ENCODE measurements at regions not wholly inside any gene's neighbourhood (a gene's known extent, or its start where the extent isn't known, plus 50 kb on each side); places are given as distances from the start of the nearest gene placed in this dataset.

DNA sequence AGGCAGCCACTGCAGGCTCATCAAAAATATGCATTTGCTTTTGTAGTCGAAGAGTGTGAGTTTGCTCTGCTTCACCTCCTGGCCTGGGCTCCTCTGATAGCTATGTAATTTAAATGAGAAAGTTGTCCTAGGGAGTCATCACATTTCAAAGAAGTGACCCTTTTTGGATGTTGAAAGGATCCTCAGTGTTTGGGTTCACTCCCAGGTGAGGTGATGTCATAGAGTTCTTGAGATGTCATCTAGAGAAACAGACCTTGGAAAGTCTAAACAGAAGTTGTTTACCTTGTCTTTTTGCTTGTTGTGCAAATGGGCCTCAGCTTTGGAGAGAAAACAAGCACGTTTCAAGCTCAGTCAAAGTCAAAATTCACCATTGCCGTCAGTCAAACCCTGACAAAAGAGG, 92.0 kb upstream of the BARHL2 start:
- WGBS, 2 experiments (ENCODE audit: insufficient coverage in 2 of 2) = 34 to 45% methylated on average over 2 to 3 of the region's 3 CpGs
- Histone ChIP-seq H3K4me3 (ENCODE audit: extremely low read depth, insufficient read depth, low read length, poor library complexity, severe bottlenecking) (no peak overlapping the region), H3K27ac (ENCODE audit: low read depth, low read length, severe bottlenecking) (no peak overlapping the region), H3K9me3 (ENCODE audit: control insufficient read depth, low read length) (peaks cover 4% of the 10 kb centered on the region), H3K36me3 (ENCODE audit: control insufficient read depth, insufficient read depth, low read length) (no peaks in the 10 kb centered on the region), H3K4me1 (ENCODE audit: control insufficient read depth, insufficient read depth, low read length, poor library complexity, severe bottlenecking) (no peaks in the 10 kb centered on the region)

GRCh38 chr1:90807329-90807728, 90.2 kb upstream of the BARHL2 start:
- no peaks in the 10 kb centered on the region for H3K4me1 ChIP-seq (ENCODE audit: control insufficient read depth, insufficient read depth, low read length, poor library complexity, severe bottlenecking)
- no peak overlapping the region for H3K27ac ChIP-seq (ENCODE audit: low read depth, low read length, severe bottlenecking)
- H3K9me3 ChIP-seq (ENCODE audit: control insufficient read depth, low read length) = peaks cover 4% of the 10 kb centered on the region
- H3K4me3 ChIP-seq (ENCODE audit: extremely low read depth, insufficient read depth, low read length, poor library complexity, severe bottlenecking) = no peak overlapping the region
- no peaks in the 10 kb centered on the region for H3K36me3 ChIP-seq (ENCODE audit: control insufficient read depth, insufficient read depth, low read length)

DNA sequence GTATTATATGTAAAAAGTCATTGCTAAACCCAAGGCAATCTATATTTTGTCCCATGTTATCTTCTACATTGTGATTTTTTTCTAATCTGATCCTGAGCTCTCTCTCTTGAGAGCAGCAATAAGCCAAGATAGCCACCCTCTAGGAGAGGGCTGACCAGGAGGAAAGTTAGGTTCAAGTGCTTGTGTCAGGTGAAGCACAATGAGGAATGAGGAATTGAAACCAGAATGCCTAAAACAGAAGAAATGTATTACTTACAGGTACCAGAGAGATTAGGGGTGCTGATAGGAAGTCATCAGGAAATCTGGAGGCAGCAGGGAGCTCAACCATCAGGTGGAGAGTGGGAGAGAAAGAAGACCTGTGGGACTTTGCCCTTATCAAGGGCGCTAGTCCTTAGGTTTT, 85.5 kb upstream of the BARHL2 start:
- H3K4me3 ChIP-seq (ENCODE audit: extremely low read depth, insufficient read depth, low read length, poor library complexity, severe bottlenecking) = no peak overlapping the region
- H3K36me3 ChIP-seq (ENCODE audit: control insufficient read depth, insufficient read depth, low read length) = no peaks in the 10 kb centered on the region
- WGBS, 2 experiments (ENCODE audit: insufficient coverage in 2 of 2) = 71% methylated on average over 1 of the region's 1 CpG; no CpG with 5 or more reads in 1 of the 2 experiments
- no peaks in the 10 kb centered on the region for H3K4me1 ChIP-seq (ENCODE audit: control insufficient read depth, insufficient read depth, low read length, poor library complexity, severe bottlenecking)
- peaks cover 4% of the 10 kb centered on the region for H3K9me3 ChIP-seq (ENCODE audit: control insufficient read depth, low read length)
- H3K27ac ChIP-seq (ENCODE audit: low read depth, low read length, severe bottlenecking) = no peak overlapping the region

DNA sequence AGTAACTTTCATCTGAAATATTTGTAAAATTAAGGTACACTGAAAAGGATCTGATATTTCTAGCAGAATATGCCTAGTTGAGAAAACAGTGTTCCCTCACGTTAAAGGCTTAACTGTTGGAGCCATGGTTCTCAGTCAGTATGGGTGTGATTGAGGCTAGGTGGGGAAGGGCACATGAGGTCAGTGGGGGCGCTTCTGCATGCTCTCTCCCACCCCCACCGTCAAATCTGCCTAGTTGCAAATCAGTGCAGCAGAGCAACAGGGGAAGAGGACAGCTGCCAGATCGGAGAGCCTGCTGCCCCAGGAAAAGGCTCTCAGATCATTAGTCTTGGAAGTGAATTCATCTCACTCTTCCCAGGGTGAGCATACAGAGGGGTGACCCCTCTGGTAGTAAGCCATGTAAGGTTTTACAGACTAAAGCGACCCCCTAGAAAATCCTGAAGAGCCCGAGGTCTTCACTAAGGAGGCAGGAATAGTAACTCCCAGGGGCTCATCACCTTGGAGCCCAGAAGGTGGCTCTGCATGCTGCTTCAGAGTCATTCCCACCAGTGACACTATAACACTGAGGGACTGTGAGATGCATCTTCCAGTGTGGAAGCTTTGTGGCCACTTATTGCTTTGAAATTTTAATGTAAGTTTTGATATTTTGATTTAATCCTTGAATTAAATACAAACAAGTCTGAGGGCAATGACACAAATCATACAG, 83.1 kb upstream of the BARHL2 start:
- H3K4me3 ChIP-seq (ENCODE audit: extremely low read depth, insufficient read depth, low read length, poor library complexity, severe bottlenecking) = no peak overlapping the region
- H3K9me3 ChIP-seq (ENCODE audit: control insufficient read depth, low read length) = peaks cover 4% of the 10 kb centered on the region
- H3K27ac ChIP-seq (ENCODE audit: low read depth, low read length, severe bottlenecking) = no peak overlapping the region
- no peaks in the 10 kb centered on the region for H3K4me1 ChIP-seq (ENCODE audit: control insufficient read depth, insufficient read depth, low read length, poor library complexity, severe bottlenecking)
- H3K36me3 ChIP-seq (ENCODE audit: control insufficient read depth, insufficient read depth, low read length) = no peaks in the 10 kb centered on the region
- 36 to 58% methylated on average over 3 of the region's 6 CpGs for WGBS, 2 experiments (ENCODE audit: insufficient coverage in 2 of 2)

GRCh38 chr1:90799326-90799725, 82.2 kb upstream of the BARHL2 start:
- WGBS, 2 experiments (ENCODE audit: insufficient coverage in 2 of 2) = 94 to 100% methylated on average over 1 to 2 of the region's 8 CpGs

DNA sequence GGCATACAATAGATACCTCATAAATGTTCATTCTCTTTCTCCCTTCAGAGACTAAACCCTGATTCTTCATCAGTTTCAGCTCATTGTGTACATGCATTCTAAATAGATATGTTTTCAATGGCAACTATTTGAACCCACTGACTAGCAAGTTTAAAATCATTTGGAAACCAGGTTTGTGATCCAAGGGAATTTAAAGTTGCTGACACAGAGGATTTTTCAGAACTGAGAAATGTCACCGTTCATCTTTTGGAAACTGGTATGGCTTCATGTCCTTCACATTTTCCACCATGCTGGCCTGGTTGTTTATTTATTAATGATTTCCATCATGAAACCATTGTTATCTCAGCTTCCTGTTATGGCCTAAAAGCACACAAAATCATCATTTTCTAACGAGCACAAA, 81.8 kb upstream of the BARHL2 start:
- 81 to 89% methylated on average over 1 to 2 of the region's 2 CpGs for WGBS, 2 experiments (ENCODE audit: insufficient coverage in 2 of 2)
- no peak overlapping the region for H3K4me3 ChIP-seq (ENCODE audit: extremely low read depth, insufficient read depth, low read length, poor library complexity, severe bottlenecking)
- no peaks in the 10 kb centered on the region for H3K36me3 ChIP-seq (ENCODE audit: control insufficient read depth, insufficient read depth, low read length)
- no peak overlapping the region for H3K27ac ChIP-seq (ENCODE audit: low read depth, low read length, severe bottlenecking)
- H3K9me3 ChIP-seq (ENCODE audit: control insufficient read depth, low read length) = no peaks in the 10 kb centered on the region
- no peaks in the 10 kb centered on the region for H3K4me1 ChIP-seq (ENCODE audit: control insufficient read depth, insufficient read depth, low read length, poor library complexity, severe bottlenecking)

More at GRCh38 chr1:90799326-90799725, 82.2 kb upstream of the BARHL2 start:
- H3K36me3 ChIP-seq (ENCODE audit: control insufficient read depth, insufficient read depth, low read length) = no peaks in the 10 kb centered on the region
- H3K9me3 ChIP-seq (ENCODE audit: control insufficient read depth, low read length) = no peaks in the 10 kb centered on the region
- H3K27ac ChIP-seq (ENCODE audit: low read depth, low read length, severe bottlenecking) = no peak overlapping the region
- no peak overlapping the region for H3K4me3 ChIP-seq (ENCODE audit: extremely low read depth, insufficient read depth, low read length, poor library complexity, severe bottlenecking)
- no peaks in the 10 kb centered on the region for H3K4me1 ChIP-seq (ENCODE audit: control insufficient read depth, insufficient read depth, low read length, poor library complexity, severe bottlenecking)

GRCh38 chr1:90798344-90798743, 81.2 kb upstream of the BARHL2 start:
- 83 to 100% methylated on average over 1 of the region's 1 CpG for WGBS, 2 experiments (ENCODE audit: insufficient coverage in 2 of 2)
- no peak overlapping the region for H3K27ac ChIP-seq (ENCODE audit: low read depth, low read length, severe bottlenecking)
- no peak overlapping the region for H3K4me3 ChIP-seq (ENCODE audit: extremely low read depth, insufficient read depth, low read length, poor library complexity, severe bottlenecking)
- no peaks in the 10 kb centered on the region for H3K4me1 ChIP-seq (ENCODE audit: control insufficient read depth, insufficient read depth, low read length, poor library complexity, severe bottlenecking)
- no peaks in the 10 kb centered on the region for H3K9me3 ChIP-seq (ENCODE audit: control insufficient read depth, low read length)
- no peaks in the 10 kb centered on the region for H3K36me3 ChIP-seq (ENCODE audit: control insufficient read depth, insufficient read depth, low read length)

DNA sequence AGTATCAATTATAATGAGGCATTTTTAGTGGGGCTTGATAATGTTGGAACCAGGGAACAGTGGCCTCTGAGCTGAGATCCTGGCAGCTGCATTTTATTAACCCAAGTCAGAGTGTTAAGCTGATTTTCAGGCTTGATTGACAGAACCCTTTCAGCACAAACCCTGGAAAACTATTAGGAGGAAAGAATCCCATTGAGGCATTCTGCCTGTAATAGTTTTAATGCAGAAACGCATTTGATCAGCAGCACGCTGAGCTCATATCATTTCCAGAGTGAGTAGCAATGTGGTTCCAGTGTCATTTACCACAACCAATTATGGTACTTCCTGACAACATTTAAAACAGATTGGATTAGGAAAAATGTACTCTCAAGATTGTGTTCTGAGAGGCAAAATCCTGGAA, 78.3 kb upstream of the BARHL2 start:
- WGBS, 2 experiments (ENCODE audit: insufficient coverage in 2 of 2) = no CpG with 5 or more reads among the region's 2 CpGs
- Histone ChIP-seq H3K4me1 (ENCODE audit: control insufficient read depth, insufficient read depth, low read length, poor library complexity, severe bottlenecking) (no peaks in the 10 kb centered on the region), H3K27ac (ENCODE audit: low read depth, low read length, severe bottlenecking) (no peak overlapping the region), H3K36me3 (ENCODE audit: control insufficient read depth, insufficient read depth, low read length) (no peaks in the 10 kb centered on the region), H3K4me3 (ENCODE audit: extremely low read depth, insufficient read depth, low read length, poor library complexity, severe bottlenecking) (no peak overlapping the region), H3K9me3 (ENCODE audit: control insufficient read depth, low read length) (no peaks in the 10 kb centered on the region)

DNA sequence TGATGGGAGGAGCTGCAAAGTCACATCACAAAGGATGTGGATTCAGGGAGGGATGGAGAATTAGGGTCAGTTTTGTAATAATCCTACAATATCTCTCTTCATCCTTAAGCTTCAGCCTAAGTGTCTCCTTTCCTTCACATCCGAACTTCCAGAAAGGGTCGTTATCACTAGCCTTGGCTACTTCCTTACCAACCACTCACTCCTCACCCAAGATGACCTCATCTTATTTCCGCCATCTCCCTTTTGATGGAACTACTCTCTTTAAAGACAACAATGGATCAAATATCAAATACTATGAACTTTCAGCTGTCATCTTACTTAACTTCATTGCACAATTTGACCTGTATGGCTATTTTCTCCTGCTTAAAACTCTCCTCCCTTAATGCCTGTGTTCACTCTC, 69.6 kb upstream of the BARHL2 start:
- Histone ChIP-seq H3K27ac (ENCODE audit: low read depth, low read length, severe bottlenecking) (no peak overlapping the region), H3K4me1 (ENCODE audit: control insufficient read depth, insufficient read depth, low read length, poor library complexity, severe bottlenecking) (no peaks in the 10 kb centered on the region)
- 93% methylated on average over 3 of the region's 3 CpGs for WGBS, 2 experiments (ENCODE audit: insufficient coverage in 2 of 2)

GRCh38 chr1:90784186-90784847, 67.2 kb upstream of the BARHL2 start:
- H3K9me3 ChIP-seq (ENCODE audit: control insufficient read depth, low read length) = no peaks in the 10 kb centered on the region
- H3K4me3 ChIP-seq (ENCODE audit: extremely low read depth, insufficient read depth, low read length, poor library complexity, severe bottlenecking) = no peak overlapping the region
- WGBS, 2 experiments (ENCODE audit: insufficient coverage in 2 of 2) = 10 to 34% methylated on average over 2 of the region's 2 CpGs
- no peak overlapping the region for H3K27ac ChIP-seq (ENCODE audit: low read depth, low read length, severe bottlenecking)
- no peaks in the 10 kb centered on the region for H3K4me1 ChIP-seq (ENCODE audit: control insufficient read depth, insufficient read depth, low read length, poor library complexity, severe bottlenecking)
- no peaks in the 10 kb centered on the region for H3K36me3 ChIP-seq (ENCODE audit: control insufficient read depth, insufficient read depth, low read length)

More for the DNA sequence above, 69.6 kb upstream of the BARHL2 start:
- no peaks in the 10 kb centered on the region for H3K9me3 ChIP-seq (ENCODE audit: control insufficient read depth, low read length)
- no peak overlapping the region for H3K4me3 ChIP-seq (ENCODE audit: extremely low read depth, insufficient read depth, low read length, poor library complexity, severe bottlenecking)
- H3K36me3 ChIP-seq (ENCODE audit: control insufficient read depth, insufficient read depth, low read length) = no peaks in the 10 kb centered on the region

DNA sequence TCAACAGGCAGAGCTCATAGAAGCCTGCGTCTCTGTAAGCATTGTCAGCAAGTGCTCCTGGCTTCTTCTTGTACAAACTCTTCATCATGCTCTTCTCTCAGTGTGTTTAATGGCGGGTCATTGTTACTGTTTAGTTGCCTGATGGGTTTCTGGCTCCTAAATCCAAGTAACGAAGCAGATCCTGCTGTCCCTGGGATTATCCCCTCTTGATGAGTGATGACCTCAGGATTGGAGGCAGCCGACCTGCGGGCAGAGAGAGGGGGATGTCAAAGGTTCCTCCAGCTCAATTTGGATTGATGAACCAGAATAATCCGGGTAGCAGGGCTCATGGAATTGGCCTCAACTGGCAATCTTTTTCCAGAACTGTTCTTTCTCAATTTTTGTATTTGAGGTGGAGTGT, 66.1 kb upstream of the BARHL2 start:
- 95 to 96% methylated on average over 3 to 6 of the region's 6 CpGs for WGBS, 2 experiments (ENCODE audit: insufficient coverage in 2 of 2)
- no peaks in the 10 kb centered on the region for H3K36me3 ChIP-seq (ENCODE audit: control insufficient read depth, insufficient read depth, low read length)
- no peaks in the 10 kb centered on the region for H3K4me1 ChIP-seq (ENCODE audit: control insufficient read depth, insufficient read depth, low read length, poor library complexity, severe bottlenecking)
- no peak overlapping the region for H3K4me3 ChIP-seq (ENCODE audit: extremely low read depth, insufficient read depth, low read length, poor library complexity, severe bottlenecking)
- no peak overlapping the region for H3K27ac ChIP-seq (ENCODE audit: low read depth, low read length, severe bottlenecking)
- H3K9me3 ChIP-seq (ENCODE audit: control insufficient read depth, low read length) = no peaks in the 10 kb centered on the region
